ENCODE measurements at regions not wholly inside any gene's neighbourhood (a gene's known extent, or its start where the extent isn't known, plus 50 kb on each side); places are given as distances from the start of the nearest gene placed in this dataset.

DNA sequence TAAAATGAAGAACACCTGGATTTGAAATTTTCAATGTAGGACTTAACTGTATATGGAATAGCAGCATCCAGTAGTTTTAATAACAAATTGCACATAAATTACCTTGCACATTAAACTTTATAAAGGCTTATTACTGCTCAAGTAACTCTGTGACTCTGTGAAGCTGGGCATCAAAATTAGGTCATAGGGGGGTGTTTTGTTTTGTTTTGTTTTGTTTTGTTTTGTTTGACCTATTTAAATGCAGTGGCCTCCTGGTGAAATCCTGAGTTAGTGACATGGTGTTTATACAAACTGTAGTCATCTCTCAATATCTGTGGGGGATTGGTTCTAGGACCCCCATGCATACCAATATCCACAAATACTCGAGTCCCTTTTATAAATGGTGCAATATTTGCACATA, 51.9 kb upstream of the ADAD1 start:
- TF ChIP-seq CTCF (IDR thresholded peaks at IDR 0.05; ENCODE audit: low read depth, low read length): no peak
- in situ Hi-C loops (cut with HindIII; ENCODE audit: low sequenced_read_pairs): no loop called here
- DNase-seq (ENCODE audit: low read depth, low spot score): no peak
- H3K4me3 ChIP-seq (ENCODE audit: low read depth, low read length): no peak overlapping the region

GRCh38 chr4:122328893-122329292, 49.9 kb upstream of the ADAD1 start:
- no peak for DNase-seq (ENCODE audit: low read depth, low spot score)
- in situ Hi-C loops (cut with HindIII; ENCODE audit: low sequenced_read_pairs): no loop called here
- no peak for TF ChIP-seq CTCF (IDR thresholded peaks at IDR 0.05; ENCODE audit: low read depth, low read length)
- no peak overlapping the region for H3K4me3 ChIP-seq (ENCODE audit: low read depth, low read length)

Measured in astrocyte of the spinal cord (primary cell).